ENCODE measurements at regions not wholly inside any gene's neighbourhood (a gene's known extent, or its start where the extent isn't known, plus 50 kb on each side); places are given as distances from the start of the nearest gene placed in this dataset.
A peak's percentile ranks its signal among the peaks of the same experiment; 100 is the strongest.
"Not testable (repeated sequence)": the region's sequence is repeated elsewhere in the genome, so short reads cannot be mapped to it uniquely, and the experiment has no call there.

GRCh38 chr12:94916663-94917062, 86.8 kb downstream of the NDUFA12 start:
- DNase-seq, result no peak

DNA sequence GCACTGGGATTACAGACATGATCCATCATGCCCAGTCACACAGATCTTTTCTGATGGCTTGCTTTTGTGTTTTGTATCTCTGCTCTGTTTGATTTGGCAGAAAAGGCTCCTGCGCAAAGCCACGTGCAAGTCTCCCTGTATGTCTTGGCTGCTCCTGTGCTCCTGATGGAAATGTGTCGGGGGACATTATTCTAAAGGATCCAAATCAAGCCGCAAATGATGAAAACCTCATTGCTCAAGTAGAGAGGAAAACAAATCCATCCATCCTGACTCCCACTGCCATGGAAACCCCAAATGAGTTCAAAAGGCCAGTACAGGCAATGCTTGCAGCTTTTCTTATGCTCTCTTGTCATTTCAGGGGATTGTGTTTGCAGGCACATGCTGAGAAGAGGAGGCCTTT, 93.8 kb downstream of the NDUFA12 start:
- DNase-seq, result no peak

DNA sequence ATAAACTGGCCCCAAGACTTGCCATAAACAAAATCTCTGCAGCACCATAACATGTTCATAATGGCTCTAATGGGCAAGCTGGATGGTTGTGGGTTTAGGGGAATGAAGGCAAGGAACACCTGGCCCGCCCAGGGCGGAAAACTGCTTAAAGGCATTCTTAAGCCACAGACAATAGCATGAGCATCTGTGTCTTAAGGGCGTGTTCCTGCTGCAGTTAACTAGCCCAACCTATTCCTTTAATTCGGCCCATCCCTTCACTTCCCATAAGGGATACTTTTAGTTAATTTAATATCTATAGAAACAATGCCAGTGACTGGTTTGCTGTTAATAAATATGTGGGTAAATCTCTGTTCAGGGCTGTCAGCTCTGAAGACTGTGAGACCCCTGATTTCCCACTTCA, 97.7 kb downstream of the NDUFA12 start:
- not testable (repeated sequence) for DNase-seq

- DNase-seq, result no peak
Measured at GRCh38 chr12:94900496-94900895, 103.0 kb downstream of the NDUFA12 start.

GRCh38 chr12:94898388-94898787, 105.1 kb downstream of the NDUFA12 start:
- DNase-seq, result peak in 3 of 4 experiments; percentile 9 to 17 (median 11)

DNA sequence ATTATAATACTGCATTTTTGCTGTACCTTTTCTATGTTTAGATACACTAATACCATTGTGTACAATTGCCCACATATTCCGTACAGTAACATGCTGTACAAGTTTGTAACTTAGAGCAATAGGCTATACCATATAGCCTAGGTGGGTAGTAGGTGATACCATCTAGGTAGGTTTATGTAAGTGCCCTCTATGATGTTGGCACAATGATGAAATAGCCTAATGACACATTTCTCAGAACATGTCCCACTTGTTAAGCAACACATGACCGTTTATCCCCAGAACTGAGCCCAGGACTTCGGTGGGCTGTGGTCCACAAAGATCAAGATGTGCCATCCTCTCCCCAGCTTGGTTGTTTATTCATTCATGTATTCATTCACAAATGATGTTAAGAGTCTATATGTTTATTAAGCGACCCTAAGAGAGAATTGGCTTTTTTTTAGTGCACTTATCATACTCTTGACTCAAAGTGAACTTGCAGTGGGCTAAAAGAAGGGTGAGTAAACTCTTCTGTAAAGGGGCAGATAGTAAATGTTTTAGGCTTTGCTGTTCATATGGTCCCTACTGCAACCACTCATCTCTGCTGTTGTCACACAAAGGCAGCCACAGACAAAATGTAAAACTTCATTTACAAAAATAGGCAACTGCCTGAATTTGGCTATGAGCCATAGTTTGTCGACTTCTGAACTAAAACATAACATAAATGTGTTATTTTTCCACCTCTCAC, 110.8 kb downstream of the NDUFA12 start:
- DNase-seq, result no peak

DNA sequence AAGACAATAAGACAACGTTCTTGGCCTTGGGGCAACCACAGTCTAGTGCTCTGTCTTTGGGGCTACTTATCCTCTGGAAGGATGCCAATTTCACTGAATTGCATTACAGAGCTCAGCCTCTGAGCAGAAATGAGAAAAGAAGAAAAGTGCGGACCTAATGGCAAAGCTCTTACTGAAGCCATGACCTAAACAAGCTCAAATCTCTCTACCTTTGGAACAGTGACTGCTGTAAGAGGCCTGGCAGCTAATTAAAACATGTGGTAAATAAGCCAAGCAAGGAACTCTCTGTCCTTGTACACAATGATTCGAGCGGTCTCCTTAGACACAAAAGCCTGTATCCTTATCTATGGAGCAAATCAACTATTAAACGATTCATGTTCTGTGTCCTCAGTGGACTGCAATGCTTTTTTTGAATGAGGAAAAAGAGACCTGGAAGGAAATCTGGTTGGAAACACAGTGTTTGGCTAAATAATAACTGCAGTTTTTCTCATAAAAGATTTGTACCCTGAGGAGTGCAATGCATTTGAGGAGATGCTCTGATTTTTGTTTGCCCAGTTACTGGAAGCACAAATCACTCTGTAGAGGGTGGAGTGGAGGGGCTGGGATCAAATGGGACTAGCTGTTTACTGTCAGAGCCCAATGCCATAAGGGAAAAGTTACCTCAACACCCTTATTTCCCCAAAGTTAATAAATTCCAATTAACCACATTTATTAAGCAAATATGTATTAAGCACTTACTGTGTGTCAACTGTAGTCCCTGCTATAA, 113.9 kb downstream of the NDUFA12 start:
- DNase-seq, result no peak

DNA sequence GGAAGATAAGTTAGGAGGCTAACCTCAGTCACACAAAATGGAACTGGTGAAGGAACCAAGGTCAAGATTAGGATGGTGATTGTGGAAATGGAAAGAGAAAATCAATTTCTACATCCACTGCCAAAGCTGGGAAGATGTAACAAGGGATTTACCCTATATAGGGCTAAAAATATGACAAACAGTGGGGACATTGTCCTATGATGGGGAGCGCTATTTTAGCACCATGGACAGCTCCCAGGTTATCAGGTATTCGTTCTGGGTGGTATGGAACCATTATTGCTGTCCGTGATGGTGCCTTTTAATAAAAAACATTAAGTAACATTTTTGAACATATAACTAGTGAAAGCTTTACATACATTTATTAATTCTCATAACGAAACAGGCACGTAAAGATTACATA, 124.0 kb downstream of the NDUFA12 start:
- no peak for DNase-seq

- DNase-seq, result peak in 1 of 4 experiments; percentile 8
Measured at GRCh38 chr12:94875525-94875924, 128.0 kb downstream of the NDUFA12 start.

DNA sequence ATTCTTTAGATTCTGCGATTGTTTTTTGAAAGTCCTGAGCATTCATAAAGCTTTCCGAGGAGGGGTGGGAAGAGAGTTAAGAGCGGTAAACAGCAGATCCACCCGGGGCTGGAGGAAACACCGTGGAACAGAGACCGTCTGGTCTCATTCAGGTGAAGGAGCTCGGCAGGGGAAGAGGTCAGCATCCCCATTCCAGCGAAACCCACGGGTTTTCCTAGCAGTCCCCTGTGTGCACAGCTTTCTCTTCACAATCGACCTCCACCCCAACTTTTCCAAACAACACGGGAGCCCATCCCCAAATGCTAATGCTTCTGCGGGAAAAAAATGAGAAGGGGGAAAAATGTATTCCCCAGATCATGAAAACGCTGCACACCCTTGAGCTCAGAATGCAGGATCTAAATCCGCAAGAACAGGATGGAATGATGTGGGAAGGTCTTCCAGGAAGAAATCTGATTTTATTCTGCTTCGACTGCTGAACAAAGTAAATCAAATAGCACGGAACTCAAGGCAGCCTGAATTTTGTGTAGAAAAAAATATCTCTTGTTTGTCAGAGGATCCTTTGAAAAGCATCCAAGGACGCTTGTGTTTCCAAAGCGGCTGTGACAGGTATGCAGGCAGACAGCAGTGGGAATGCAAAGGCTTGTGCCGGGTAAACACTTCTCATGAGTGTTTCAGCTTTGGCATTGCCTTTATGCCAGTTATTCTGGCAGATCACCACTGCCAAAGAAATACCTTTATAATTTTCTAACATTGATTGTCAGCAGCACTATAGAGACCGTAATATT, 128.8 kb downstream of the NDUFA12 start:
- no peak for DNase-seq

DNA sequence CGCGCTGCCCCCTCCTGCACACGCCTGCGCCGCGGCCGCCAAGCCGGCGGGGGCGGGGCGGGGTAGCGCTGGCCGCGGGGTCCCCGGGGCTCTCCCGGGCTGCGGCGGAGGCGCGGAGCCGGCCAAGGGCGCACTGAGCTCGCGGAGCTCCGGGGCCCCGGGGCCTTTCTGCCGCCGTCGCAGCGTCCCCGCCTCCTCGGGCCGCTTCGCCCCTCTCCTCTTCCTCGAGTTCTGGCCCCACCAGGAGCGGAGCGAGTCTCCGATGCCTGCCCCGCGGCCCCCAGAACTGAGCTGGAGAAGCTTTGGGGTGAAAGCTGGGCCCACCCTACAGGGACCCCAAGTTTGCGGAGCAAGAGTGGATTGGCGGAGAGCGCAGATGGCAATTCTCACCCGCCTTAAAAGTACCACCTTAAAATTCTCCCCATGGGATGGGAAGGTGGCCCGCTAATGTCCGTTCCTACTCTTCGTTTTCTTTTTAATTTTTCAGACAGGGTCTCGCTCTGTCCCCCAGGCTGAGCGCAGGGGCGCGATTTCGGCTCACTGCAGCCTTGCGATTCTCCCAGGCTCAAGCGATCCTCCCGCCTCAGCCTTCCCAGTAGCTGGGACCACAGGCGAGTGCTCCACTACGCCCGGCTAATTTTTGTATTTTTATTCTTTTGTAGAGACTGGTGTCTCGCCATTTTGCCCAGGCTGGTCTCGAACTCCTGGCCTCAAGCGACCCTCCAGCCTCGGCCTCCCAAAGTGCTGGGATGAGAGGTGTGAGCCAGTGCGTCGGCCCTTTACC, 129.6 kb downstream of the NDUFA12 start:
- DNase-seq, result peak in 1 of 4 experiments; percentile 43

- DNase-seq, result peak in 2 of 4 experiments; percentile 15 to 24
Measured at GRCh38 chr12:94872971-94873733, 130.3 kb downstream of the NDUFA12 start.

DNA sequence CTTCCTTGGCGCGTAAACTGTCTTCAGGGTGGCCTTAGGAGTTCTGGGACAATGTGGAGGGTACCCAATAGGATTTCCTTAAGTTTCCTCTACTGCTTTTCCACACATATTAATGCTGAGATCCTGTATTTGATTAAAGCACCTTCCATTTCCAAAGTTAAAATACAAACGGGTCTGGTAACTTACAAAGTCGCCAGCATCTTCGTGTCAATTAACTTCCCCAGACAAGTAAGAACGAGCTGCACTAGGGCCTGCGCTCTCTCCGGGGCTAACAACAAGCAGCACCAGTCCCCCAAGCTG, 130.9 kb downstream of the NDUFA12 start:
- no peak for DNase-seq

DNA sequence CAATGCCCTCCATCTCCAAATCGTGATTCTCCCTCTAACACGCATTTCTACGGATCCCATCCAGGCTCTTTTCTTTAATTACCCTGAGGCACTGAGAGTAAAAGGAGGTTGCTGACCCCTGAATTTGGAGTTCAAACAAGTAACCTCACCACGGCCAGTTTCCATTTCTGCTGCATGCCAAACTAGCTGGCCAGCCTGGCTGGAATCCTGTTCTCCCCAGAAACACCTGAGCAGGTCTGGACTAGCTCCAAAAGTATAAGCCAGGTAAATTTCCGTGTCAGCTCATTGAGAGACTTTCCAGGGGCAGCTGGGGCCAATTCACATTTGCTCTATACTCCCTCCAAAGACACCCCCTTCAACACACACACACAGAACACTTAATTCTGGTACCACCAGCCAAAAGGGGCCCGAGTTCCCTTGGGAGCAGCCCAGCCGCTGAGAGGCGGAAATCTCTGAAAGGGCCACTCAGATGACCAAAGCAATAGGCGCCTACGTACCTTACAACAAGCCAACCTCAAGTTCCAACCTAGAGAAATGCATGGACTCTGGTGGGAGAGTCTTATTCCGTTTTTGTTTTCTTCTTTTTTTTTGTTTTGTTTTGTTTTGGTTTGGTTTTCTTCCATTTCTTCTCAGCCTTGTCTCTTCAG, 131.4 kb downstream of the NDUFA12 start:
- DNase-seq, result no peak

DNA sequence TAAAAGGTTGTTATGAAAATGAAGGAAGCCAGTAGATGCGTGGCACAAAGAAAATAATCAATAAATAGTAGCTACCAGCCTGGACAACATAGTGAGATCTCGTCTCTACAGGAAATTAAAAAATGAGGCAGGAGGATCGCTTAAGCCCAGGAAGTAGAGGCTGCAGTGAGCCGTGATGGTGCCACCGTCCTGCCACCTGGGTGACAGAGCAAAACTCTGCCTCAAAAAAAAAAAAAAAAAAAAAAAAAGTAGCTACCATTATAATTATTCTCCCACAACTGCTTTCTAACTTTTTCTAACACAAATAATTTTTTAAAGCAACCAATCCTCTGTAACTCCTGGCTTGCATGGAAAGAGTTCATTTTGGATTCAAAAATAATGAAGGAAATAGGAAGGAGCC, 133.0 kb downstream of the NDUFA12 start:
- DNase-seq, result no peak

DNA sequence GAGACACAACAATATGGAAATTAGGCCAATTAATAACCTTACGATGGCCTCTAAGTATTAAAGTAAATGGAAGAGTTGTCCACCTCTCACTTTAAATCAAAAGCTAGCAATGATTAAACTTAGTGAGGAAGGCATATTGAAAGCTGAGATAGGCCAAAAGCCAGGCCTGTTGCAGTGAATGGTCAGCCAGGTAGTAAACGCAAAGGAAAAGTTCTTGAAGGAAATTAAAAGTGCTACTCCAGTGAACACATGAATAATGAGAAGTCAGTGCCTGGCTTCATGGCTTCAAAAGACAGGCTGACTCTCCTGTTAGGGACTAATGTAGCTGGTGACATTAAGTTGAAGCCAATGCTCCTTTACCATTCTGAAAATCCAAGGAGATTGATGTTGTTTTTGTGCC, 135.3 kb downstream of the NDUFA12 start:
- no peak for DNase-seq

GRCh38 chr12:94867066-94867855, 136.2 kb downstream of the NDUFA12 start:
- peak; percentile 34 to 72 (median 48) for DNase-seq

GRCh38 chr12:94864987-94865386, 138.5 kb downstream of the NDUFA12 start:
- DNase-seq, result no peak

DNA sequence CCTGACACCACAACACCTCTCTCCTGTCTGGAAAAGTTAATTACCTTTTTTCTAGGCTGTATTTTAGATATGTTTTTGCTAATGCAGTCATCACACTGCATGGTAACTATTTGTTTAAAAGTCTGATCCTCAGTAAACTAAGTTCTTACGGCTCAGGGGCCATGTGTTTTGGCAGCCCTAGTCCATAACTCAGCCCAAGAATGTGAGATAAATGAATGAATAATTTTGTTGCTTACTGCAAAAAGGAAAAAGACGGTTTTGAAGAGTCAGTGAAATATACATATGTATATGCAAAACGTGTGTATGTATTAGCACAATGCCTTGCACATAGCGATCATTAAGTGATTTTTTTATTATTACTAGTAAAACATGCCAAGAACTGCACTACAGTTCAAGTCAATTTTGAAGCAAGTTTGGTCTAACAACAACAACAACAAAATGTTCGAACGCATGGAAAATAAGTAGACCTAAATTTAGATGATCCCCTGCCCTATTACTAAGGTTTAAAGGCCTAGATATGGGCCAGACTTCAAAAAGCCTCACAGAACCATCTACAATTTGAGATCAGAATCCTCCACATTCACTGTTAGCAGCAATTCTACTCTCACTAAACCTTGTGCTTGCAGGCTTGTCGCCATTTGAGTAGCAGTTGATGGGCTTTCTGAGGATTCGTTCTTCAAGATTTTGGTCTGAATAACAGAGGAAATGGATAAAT, 140.0 kb downstream of the NDUFA12 start:
- no peak for DNase-seq

DNA sequence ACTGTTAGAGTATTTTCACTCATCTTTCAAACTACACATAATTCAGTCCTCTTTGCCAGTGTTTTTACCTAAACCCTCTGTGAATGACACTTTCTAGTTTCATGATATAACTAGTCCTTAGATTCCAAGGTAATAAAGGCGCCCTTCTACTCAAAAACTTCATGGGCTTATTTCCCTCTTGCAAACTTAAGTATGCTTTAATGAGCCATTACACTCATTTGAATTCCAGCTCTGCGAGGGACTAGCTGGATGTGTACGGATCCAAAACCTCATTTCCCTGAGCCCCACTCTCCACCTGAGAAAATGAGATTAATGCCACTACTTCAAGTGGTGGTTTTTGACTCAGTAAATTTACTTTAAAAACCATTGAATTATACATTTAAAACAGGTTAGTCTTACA, 141.1 kb downstream of the NDUFA12 start:
- DNase-seq, result no peak
